HUDEP-2 (cell line): ENCODE measurements at regions not wholly inside any gene's neighbourhood (a gene's known extent, or its start where the extent isn't known, plus 50 kb on each side); places are given as distances from the start of the nearest gene placed in this dataset.

ENCODE experiments used
- DNase-seq, 76 experiments: peaks; one replicate each; lab custom pipeline; 2025; ENCODE audit not compliant: unreplicated experiment in 76 of 76; lab: John Stamatoyannopoulos, UW

- DNase-seq: no peak
These were observed 620.8 kb upstream of the AUTS2 start for GRCh38 chr7:68977385-68978055.

- DNase-seq: no peak
These were observed 619.6 kb upstream of the AUTS2 start for GRCh38 chr7:68978710-68979109.

DNA sequence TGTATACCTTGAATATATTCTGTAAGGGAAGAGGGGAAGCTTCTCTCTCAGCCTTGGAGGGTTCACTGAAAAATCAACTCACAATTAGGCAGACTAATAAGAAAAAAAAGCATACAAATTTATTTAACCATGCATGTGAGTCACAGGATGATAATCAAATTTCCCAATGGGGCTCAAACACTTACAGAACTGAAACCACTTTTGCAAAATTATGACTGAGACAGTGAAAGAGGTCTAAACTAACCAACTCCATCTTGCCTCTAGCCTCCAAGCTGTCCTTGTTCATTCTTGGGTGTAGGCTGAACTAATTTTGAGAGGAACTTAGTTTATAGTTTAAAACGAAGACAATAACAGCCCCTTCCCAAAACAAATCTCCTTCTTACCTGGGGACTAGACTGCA, 618.3 kb upstream of the AUTS2 start:
- DNase-seq: no peak

GRCh38 chr7:68980432-68980831, 617.8 kb upstream of the AUTS2 start:
- DNase-seq: peak in 14 of 76 experiments; percentile 1 to 65 (median 17)

- DNase-seq: no peak
These were observed 614.0 kb upstream of the AUTS2 start for GRCh38 chr7:68984306-68984705.

DNA sequence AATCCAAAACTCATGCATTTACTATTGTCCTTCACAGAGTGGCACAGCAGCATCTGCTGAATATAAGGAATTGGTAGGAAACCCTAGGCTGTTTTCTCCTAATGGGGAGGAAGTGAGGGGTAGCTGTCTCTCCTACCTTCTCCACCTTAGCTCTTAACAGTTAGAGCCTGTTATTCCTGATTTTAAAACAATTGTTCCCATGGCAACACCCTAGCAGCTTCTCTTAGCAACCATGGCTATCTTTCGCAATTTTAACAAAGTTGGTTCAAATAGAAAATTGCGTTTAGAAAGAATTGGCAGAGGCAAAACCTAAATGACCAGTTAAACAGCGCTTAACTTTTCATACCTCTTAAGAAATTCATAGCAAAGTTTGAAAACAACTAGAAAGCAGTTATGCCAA, 603.4 kb upstream of the AUTS2 start:
- no peak for DNase-seq

- DNase-seq: no peak
These were observed 600.1 kb upstream of the AUTS2 start for GRCh38 chr7:68998136-68998535.

GRCh38 chr7:69002416-69002815, 595.9 kb upstream of the AUTS2 start:
- no peak for DNase-seq

GRCh38 chr7:69012149-69012548, 586.1 kb upstream of the AUTS2 start:
- no peak for DNase-seq

DNA sequence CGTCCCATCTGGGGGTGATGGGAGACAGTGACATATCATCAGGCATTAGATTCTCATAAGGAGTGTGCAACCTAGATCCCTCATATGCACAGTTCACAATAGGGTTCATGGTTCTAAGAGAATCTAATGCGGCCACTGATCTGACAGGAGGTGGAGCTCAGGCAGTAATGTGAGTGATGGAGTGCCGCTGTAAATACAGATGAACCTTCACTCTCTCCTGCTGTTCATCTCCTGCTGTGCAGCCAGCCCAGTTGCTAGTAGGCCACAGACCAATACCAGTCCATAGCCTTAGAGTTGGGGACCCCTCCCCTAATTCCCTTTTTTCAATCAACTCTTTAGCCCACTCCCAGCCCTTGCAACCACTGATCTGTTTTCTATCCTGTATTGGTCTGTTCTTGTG, 581.1 kb upstream of the AUTS2 start:
- DNase-seq: no peak

GRCh38 chr7:69018200-69018599, 580.1 kb upstream of the AUTS2 start:
- DNase-seq: peak in 2 of 76 experiments; percentile 0 to 15

- DNase-seq: no peak
These were observed 578.8 kb upstream of the AUTS2 start for GRCh38 chr7:69019437-69019836.

GRCh38 chr7:69020536-69020935, 577.7 kb upstream of the AUTS2 start:
- no peak for DNase-seq

- no peak for DNase-seq
These were observed 573.0 kb upstream of the AUTS2 start for GRCh38 chr7:69025249-69025648.

- DNase-seq: no peak
These were observed 565.4 kb upstream of the AUTS2 start for GRCh38 chr7:69032848-69033247.

GRCh38 chr7:69035826-69036225, 562.4 kb upstream of the AUTS2 start:
- no peak for DNase-seq

DNA sequence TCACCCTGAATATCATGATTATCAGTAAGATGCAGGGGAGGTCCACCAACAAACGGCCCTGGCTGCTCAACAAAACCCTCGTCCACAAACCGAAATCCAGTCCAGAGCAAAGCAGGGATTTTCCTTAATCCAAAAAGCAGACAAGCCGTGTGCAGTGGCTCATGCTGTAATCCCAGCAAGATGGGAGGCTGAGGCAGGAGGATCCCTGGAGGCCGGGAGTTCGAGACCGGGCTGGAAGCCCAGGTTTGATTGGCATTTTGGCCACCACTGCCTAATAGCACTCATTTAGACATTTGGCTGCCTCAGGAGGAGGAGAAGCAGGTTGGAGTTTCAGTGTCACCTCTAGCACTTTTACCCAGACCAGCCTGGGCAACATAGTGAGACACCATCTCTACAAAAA, 562.0 kb upstream of the AUTS2 start:
- DNase-seq: no peak

- DNase-seq: no peak
These were observed 559.4 kb upstream of the AUTS2 start for GRCh38 chr7:69038915-69039314.

GRCh38 chr7:69042138-69042537, 556.1 kb upstream of the AUTS2 start:
- DNase-seq: no peak

- no peak for DNase-seq
These were observed 551.0 kb upstream of the AUTS2 start for GRCh38 chr7:69047151-69047754.

GRCh38 chr7:69049326-69049725, 548.9 kb upstream of the AUTS2 start:
- no peak for DNase-seq

GRCh38 chr7:69052447-69052846, 545.8 kb upstream of the AUTS2 start:
- DNase-seq: no peak

GRCh38 chr7:69060516-69060915, 537.8 kb upstream of the AUTS2 start:
- no peak for DNase-seq
